Body of pancreas (tissue), 4 donors: ENCODE measurements at regions not wholly inside any gene's neighbourhood (a gene's known extent, or its start where the extent isn't known, plus 50 kb on each side); places are given as distances from the start of the nearest gene placed in this dataset.

ENCODE experiments used
- CTCF ChIP-seq, 7 experiments: fragments of 450-650 bp in 4 of 7; fragments of 200-600 bp in 3 of 7; sonication (generic) in 3 of 7; IDR thresholded peaks; one replicate each; pipeline ENCODE4 v1.5.1; 2016 to 2019; ENCODE audit warnings: antibody characterized with exemption in 7 of 7
- POLR2A ChIP-seq, 3 donors: fragments of 450-650 bp; IDR thresholded peaks; one replicate each; pipeline ENCODE4 v1.6.1; 2016; ENCODE audit warnings: antibody characterized with exemption in 3 of 3, mild to moderate bottlenecking in 2 of 3

- TF ChIP-seq CTCF (IDR thresholded peaks at IDR 0.05) = no peak
- TF ChIP-seq POLR2A (IDR thresholded peaks at IDR 0.05) = no peak
Measured at GRCh38 chr18:78402966-78403365, 576.7 kb upstream of the SALL3 start.
